H1 (cell line): ENCODE measurements at regions not wholly inside any gene's neighbourhood (a gene's known extent, or its start where the extent isn't known, plus 50 kb on each side); places are given as distances from the start of the nearest gene placed in this dataset.

Experiments used
- EGR1 ChIP-seq: IDR thresholded peaks from 2 replicates; pipeline ENCODE4 v1.6.1; 2011; ENCODE audit warnings: low read depth, low read length, borderline replicate concordance
- EP300 ChIP-seq, 2 experiments: IDR thresholded peaks; 1 replicate in 1 of 2; 2 replicates in 1 of 2; pipeline ENCODE4 v1.6.1; 2011 to 2012; ENCODE audit warnings: low read depth in 2 of 2, low read length in 2 of 2, mild to moderate bottlenecking in 2 of 2, borderline replicate concordance in 1 of 2, inconsistent platforms in 1 of 2, moderate library complexity in 1 of 2
- POLR2A ChIP-seq, 2 experiments: IDR thresholded peaks; 1 replicate in 1 of 2; 2 replicates in 1 of 2; pipeline ENCODE4 v1.6.1; 2011; ENCODE audit warnings: low read depth in 2 of 2, low read length in 2 of 2, mild to moderate bottlenecking in 2 of 2; ENCODE audit errors: control extremely low read depth in 1 of 2
- POLR2AphosphoS5 ChIP-seq: IDR thresholded peaks from 2 replicates; pipeline ENCODE4 v1.6.1; 2011; ENCODE audit warnings: low read depth, low read length
- RNF2 ChIP-seq: fragments of 200-900, 300-1000 bp; sonication (generic); IDR thresholded peaks from 2 replicates; pipeline ENCODE4 v1.7.1; 2016; ENCODE audit warnings: borderline replicate concordance, low read depth, mild to moderate bottlenecking, antibody characterized with exemption, low read length; ENCODE audit not compliant: poor library complexity, severe bottlenecking; ENCODE audit errors: missing control alignments
- TF ChIP-seq, protein P1 (sequence below), 3 experiments: IDR thresholded peaks; 1 replicate in 2 of 3; 2 replicates in 1 of 3; pipeline versions ENCODE4 v1.5.1 to v1.6.1; 2011; ENCODE audit warnings: low read length in 3 of 3, mild to moderate bottlenecking in 3 of 3, inconsistent platforms in 2 of 3, low read depth in 1 of 3, moderate library complexity in 1 of 3; ENCODE audit not compliant: insufficient read depth in 1 of 3; ENCODE audit errors: control extremely low read depth in 1 of 3

DNA sequence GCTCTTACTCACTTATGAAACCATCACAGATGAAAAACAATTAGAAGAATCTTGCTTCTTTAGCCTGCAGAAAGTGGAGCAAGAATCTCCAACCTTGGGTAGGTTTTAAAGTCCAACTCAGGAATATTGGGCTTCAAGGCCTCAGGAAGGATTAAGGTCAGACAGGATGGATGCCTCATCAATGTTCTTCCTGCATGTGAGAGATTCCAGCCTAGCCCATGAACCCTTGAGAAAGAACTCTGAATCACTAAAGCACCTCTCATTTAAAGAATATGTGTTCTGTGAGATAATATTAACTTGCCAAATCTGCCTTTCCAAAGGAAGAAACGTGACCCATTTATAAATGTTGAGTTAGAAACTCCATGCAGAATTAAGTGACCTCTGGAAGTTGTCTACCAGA is 345.2 kb upstream of the CAMK1G start:
- TF ChIP-seq RNF2 = no peak
- TF ChIP-seq EP300 (IDR thresholded peaks at IDR 0.05; ENCODE audit: borderline replicate concordance in 1 of 2, low read depth in 2 of 2, low read length in 2 of 2) = no peak
- TF ChIP-seq EGR1 = no peak
- no peak for TF ChIP-seq POLR2AphosphoS5
- TF ChIP-seq POLR2A (IDR thresholded peaks at IDR 0.05; ENCODE audit: control extremely low read depth in 1 of 2, low read depth in 2 of 2, low read length in 2 of 2) = no peak
- TF ChIP-seq, protein P1, sequence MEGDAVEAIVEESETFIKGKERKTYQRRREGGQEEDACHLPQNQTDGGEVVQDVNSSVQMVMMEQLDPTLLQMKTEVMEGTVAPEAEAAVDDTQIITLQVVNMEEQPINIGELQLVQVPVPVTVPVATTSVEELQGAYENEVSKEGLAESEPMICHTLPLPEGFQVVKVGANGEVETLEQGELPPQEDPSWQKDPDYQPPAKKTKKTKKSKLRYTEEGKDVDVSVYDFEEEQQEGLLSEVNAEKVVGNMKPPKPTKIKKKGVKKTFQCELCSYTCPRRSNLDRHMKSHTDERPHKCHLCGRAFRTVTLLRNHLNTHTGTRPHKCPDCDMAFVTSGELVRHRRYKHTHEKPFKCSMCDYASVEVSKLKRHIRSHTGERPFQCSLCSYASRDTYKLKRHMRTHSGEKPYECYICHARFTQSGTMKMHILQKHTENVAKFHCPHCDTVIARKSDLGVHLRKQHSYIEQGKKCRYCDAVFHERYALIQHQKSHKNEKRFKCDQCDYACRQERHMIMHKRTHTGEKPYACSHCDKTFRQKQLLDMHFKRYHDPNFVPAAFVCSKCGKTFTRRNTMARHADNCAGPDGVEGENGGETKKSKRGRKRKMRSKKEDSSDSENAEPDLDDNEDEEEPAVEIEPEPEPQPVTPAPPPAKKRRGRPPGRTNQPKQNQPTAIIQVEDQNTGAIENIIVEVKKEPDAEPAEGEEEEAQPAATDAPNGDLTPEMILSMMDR (IDR thresholded peaks at IDR 0.05; ENCODE audit: control extremely low read depth in 1 of 3, insufficient read depth in 1 of 3, low read depth in 1 of 3, low read length in 3 of 3) = no peak
